BLaER1 (cell line): ENCODE measurements at regions not wholly inside any gene's neighbourhood (a gene's known extent, or its start where the extent isn't known, plus 50 kb on each side); places are given as distances from the start of the nearest gene placed in this dataset.

ENCODE experiments used
- H3K27ac ChIP-seq: shearing (Covaris generic); formaldehyde crosslinking; 2 replicates; pipeline ENCODE4 v1.8.1; 2022
- H3K27me3 ChIP-seq: shearing (Covaris generic); formaldehyde crosslinking; 2 replicates; pipeline ENCODE4 v1.8.1; 2022
- H3K36me3 ChIP-seq: shearing (Covaris generic); formaldehyde crosslinking; 2 replicates; pipeline ENCODE4 v1.8.1; 2022
- H3K4me1 ChIP-seq: shearing (Covaris generic); formaldehyde crosslinking; 2 replicates; pipeline ENCODE4 v1.8.1; 2022
- H3K4me2 ChIP-seq: shearing (Covaris generic); formaldehyde crosslinking; 2 replicates; pipeline ENCODE4 v1.8.1; 2022
- H3K4me3 ChIP-seq: shearing (Covaris generic); formaldehyde crosslinking; 2 replicates; pipeline ENCODE4 v1.8.1; 2022
- H3K9ac ChIP-seq: shearing (Covaris generic); formaldehyde crosslinking; 2 replicates; pipeline ENCODE4 v1.8.1; 2022
- H3K9me3 ChIP-seq: shearing (Covaris generic); formaldehyde crosslinking; 2 replicates; pipeline ENCODE4 v1.8.1; 2022
- H4K20me1 ChIP-seq: shearing (Covaris generic); formaldehyde crosslinking; 2 replicates; pipeline ENCODE4 v1.8.1; 2022
- Cebpa-rat ChIP-seq: shearing (Covaris generic); IDR thresholded peaks from 2 replicates; pipeline ENCODE4 v1.8.1; 2022

DNA sequence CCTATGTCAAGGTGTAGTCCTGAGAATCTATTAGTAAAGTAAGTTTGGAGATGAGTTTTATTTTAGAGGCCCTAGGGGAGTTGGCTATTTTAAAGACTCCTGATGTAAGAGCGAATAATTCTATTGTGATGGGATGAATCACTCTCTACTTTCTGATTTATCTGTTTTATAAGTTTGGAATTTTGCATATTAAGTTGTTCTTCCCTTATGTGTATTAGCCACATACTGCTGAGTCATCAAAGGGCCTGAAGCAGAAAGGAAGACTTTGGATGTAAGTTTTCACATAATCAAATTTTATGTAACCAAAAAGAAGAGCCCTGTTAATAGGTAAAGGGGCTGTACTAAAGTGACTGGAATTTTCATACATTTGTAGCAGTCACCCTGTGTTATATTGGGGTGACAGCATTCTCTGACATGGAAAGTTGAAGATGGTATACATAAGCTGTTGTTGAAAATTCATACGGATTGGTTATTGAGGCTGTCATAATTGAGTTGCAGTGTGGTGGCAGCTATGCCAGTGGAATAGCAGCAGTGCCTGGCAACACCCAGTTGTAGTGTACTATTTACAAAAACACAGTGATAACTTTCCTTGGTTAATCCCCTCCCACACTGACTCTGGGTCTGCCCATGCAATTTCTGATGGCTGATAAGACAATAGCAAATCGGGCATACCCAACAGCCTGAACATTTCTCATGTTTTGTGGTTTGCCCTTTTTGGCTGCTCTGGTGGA, 90.6 kb upstream of the NTM start:
- Histone ChIP-seq H3K4me3 (no peak overlapping the region), H3K27me3 (no peaks in the 10 kb centered on the region; the same call in 1 of the 2 replicates), H3K9me3 (no peaks in the 10 kb centered on the region), H3K27ac (no peak overlapping the region), H3K4me1 (no peaks in the 10 kb centered on the region), H3K9ac (no peak overlapping the region), H4K20me1 (no peaks in the 10 kb centered on the region), H3K36me3 (no peaks in the 10 kb centered on the region), H3K4me2 (no peak overlapping the region)
- TF ChIP-seq Cebpa-rat = no peak

DNA sequence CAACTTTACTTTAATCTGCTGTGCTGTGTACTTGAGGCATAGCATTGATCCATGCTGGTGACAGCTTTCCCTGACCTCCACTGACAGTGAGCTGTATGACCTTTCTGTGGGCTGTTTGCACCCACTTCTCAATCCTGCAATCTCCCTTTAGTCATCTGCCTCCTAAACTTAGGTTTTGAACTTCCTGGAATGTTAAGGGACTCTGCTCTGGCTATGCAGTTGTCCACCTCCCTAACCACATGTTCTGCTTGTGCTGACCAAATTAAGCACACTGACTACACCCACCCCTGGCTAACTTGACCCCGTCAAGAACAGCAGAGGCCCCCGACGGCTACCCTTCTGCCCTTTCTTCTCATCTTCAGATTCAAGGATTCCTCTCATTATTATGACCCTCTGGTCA, 89.1 kb upstream of the NTM start:
- Histone ChIP-seq H3K27me3 (no peaks in the 10 kb centered on the region; the same call in 1 of the 2 replicates), H3K9ac (no peak overlapping the region), H3K36me3 (no peaks in the 10 kb centered on the region), H3K27ac (no peak overlapping the region), H3K4me2 (no peak overlapping the region), H4K20me1 (no peaks in the 10 kb centered on the region), H3K4me3 (no peak overlapping the region), H3K9me3 (no peaks in the 10 kb centered on the region), H3K4me1 (no peaks in the 10 kb centered on the region)
- no peak for TF ChIP-seq Cebpa-rat

DNA sequence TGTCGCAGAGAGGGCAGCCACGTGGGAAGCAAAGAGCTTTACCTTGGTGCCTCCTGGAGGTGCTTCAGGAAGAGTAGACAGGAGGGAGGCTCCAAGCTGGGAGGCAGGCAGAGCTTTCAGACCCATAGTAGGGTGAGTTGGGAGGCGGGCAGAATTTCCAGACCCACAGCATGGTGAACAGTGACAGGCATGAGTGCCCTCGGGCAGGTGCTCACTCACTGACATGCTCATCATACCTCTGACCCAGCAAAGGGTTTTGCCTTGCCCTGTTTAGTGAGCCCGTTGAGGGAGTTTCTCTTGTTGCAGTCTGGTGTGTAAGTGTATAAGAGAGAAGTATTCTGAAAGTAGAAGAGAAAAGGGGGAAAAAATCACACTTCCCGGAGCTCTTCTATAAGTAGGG, 86.4 kb upstream of the NTM start:
- Histone ChIP-seq H3K27me3 (no peaks in the 10 kb centered on the region), H3K9ac (no peak overlapping the region), H3K27ac (no peak overlapping the region), H4K20me1 (no peaks in the 10 kb centered on the region), H3K9me3 (no peaks in the 10 kb centered on the region), H3K4me2 (no peak overlapping the region), H3K4me1 (no peaks in the 10 kb centered on the region), H3K36me3 (no peaks in the 10 kb centered on the region), H3K4me3 (no peak overlapping the region)
- TF ChIP-seq Cebpa-rat = no peak

- no peaks in the 10 kb centered on the region for H4K20me1 ChIP-seq
Measured at GRCh38 chr11:131288521-131289091, 81.8 kb upstream of the NTM start.

GRCh38 chr11:131290185-131290584, 80.2 kb upstream of the NTM start:
- Histone ChIP-seq H3K9me3 (no peaks in the 10 kb centered on the region), H4K20me1 (no peaks in the 10 kb centered on the region), H3K4me3 (no peak overlapping the region), H3K9ac (no peak overlapping the region), H3K4me1 (no peaks in the 10 kb centered on the region), H3K27ac (no peak overlapping the region), H3K36me3 (no peaks in the 10 kb centered on the region), H3K27me3 (no peaks in the 10 kb centered on the region), H3K4me2 (no peak overlapping the region)
- TF ChIP-seq Cebpa-rat = no peak

More at GRCh38 chr11:131288521-131289091, 81.8 kb upstream of the NTM start:
- no peak for TF ChIP-seq Cebpa-rat
- H3K4me1 ChIP-seq = no peaks in the 10 kb centered on the region
- H3K4me2 ChIP-seq = no peak overlapping the region
- H3K36me3 ChIP-seq = no peaks in the 10 kb centered on the region
- H3K9me3 ChIP-seq = no peaks in the 10 kb centered on the region
- H3K27me3 ChIP-seq = no peaks in the 10 kb centered on the region
- H3K27ac ChIP-seq = no peak overlapping the region
- H3K9ac ChIP-seq = no peak overlapping the region
- no peak overlapping the region for H3K4me3 ChIP-seq

GRCh38 chr11:131295986-131296385, 74.4 kb upstream of the NTM start:
- H3K9ac ChIP-seq = no peak overlapping the region
- no peaks in the 10 kb centered on the region for H4K20me1 ChIP-seq
- H3K36me3 ChIP-seq = no peaks in the 10 kb centered on the region
- no peak overlapping the region for H3K4me2 ChIP-seq
- H3K27me3 ChIP-seq = no peaks in the 10 kb centered on the region
- no peaks in the 10 kb centered on the region for H3K4me1 ChIP-seq
- H3K9me3 ChIP-seq = no peaks in the 10 kb centered on the region
- TF ChIP-seq Cebpa-rat = no peak
- no peak overlapping the region for H3K27ac ChIP-seq
- no peak overlapping the region for H3K4me3 ChIP-seq

GRCh38 chr11:131297441-131297840, 73.0 kb upstream of the NTM start:
- Histone ChIP-seq H4K20me1 (no peaks in the 10 kb centered on the region), H3K27me3 (no peaks in the 10 kb centered on the region), H3K27ac (no peak overlapping the region), H3K4me1 (peaks cover 8% of the 10 kb centered on the region), H3K9ac (no peak overlapping the region), H3K4me2 (no peak overlapping the region), H3K9me3 (no peaks in the 10 kb centered on the region), H3K36me3 (no peaks in the 10 kb centered on the region), H3K4me3 (no peak overlapping the region)
- no peak for TF ChIP-seq Cebpa-rat

- no peak for TF ChIP-seq Cebpa-rat
- peaks cover 8% of the 10 kb centered on the region for H3K4me1 ChIP-seq
- H3K4me3 ChIP-seq = no peak overlapping the region
- no peaks in the 10 kb centered on the region for H3K27me3 ChIP-seq
- no peak overlapping the region for H3K27ac ChIP-seq
- H4K20me1 ChIP-seq = no peaks in the 10 kb centered on the region
- no peaks in the 10 kb centered on the region for H3K36me3 ChIP-seq
- no peak overlapping the region for H3K4me2 ChIP-seq
- no peaks in the 10 kb centered on the region for H3K9me3 ChIP-seq
- H3K9ac ChIP-seq = no peak overlapping the region
Measured at GRCh38 chr11:131299598-131300438, 70.6 kb upstream of the NTM start.

DNA sequence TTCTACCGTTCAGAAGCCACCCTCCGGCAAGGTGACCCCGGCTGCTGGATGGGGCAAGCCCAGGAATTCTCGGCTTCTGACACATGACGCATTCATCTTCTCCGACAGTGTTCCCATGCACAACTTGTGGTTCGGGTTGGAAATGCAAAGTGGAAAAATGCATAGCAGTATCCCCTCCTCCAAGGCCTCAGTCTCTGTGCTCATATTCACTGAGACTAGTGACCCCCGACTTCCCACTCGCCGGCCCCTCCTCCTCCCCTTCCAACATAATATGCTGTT, 70.0 kb upstream of the NTM start:
- no peak overlapping the region for H3K9ac ChIP-seq
- no peak overlapping the region for H3K27ac ChIP-seq
- no peak overlapping the region for H3K4me2 ChIP-seq
- H3K4me3 ChIP-seq = no peak overlapping the region
- no peaks in the 10 kb centered on the region for H3K27me3 ChIP-seq
- TF ChIP-seq Cebpa-rat = no peak
- no peaks in the 10 kb centered on the region for H3K9me3 ChIP-seq
- no peaks in the 10 kb centered on the region for H4K20me1 ChIP-seq
- no peaks in the 10 kb centered on the region for H3K36me3 ChIP-seq
- H3K4me1 ChIP-seq = peaks cover 8% of the 10 kb centered on the region

DNA sequence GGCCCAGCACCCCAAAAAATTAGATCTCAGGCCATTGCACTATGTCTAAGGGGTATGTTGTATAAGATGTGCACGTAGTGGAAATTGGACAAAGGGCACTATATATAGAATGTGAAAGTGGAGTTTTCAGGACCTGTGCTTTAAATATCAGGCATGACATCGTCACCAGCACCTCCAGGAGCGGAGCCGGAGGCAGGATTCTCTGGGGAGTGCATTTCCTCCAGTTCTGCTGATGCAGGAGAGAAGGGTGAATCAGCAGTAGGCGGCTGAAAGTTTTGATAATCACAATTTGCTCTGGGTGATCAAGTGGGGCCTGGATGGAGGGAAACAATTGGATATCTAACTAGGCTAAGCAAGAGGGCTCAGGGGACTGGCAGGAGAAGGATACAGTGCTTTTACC, 69.1 kb upstream of the NTM start:
- Histone ChIP-seq H3K27me3 (no peaks in the 10 kb centered on the region), H3K27ac (no peak overlapping the region), H3K4me2 (peak overlapping the region; percentile 39), H3K4me3 (no peak overlapping the region), H3K9me3 (no peaks in the 10 kb centered on the region), H3K9ac (no peak overlapping the region), H3K4me1 (peaks cover 8% of the 10 kb centered on the region), H3K36me3 (no peaks in the 10 kb centered on the region), H4K20me1 (no peaks in the 10 kb centered on the region)
- no peak for TF ChIP-seq Cebpa-rat
